MCF 10A (cell line): ENCODE measurements at regions not wholly inside any gene's neighbourhood (a gene's known extent, or its start where the extent isn't known, plus 50 kb on each side); places are given as distances from the start of the nearest gene placed in this dataset.
"Not testable (repeated sequence)": the region's sequence is repeated elsewhere in the genome, so short reads cannot be mapped to it uniquely, and the experiment has no call there.

Experiments used
- BruUV-seq: library from RNA; stranded (reverse); fragments of 400-500 nt; replicated peaks from 2 replicates; lab custom pipeline; 2021; lab: Mats Ljungman, UMichigan
- CTCF ChIA-PET: fragments of 300-600 bp; sonication (Branson Sonifier 250); formaldehyde crosslinking; extraction: SDS; loops from one replicate; lab custom pipeline; 2021; ENCODE audit warnings: antibody characterized with exemption, inconsistent platforms; lab: Yijun Ruan, JAX
- POLR2A ChIA-PET: fragments of 300-600, 350-650 bp; sonication (Branson Sonifier 250); formaldehyde crosslinking; extraction: SDS; loops from one replicate; lab custom pipeline; 2020; ENCODE audit warnings: antibody characterized with exemption, inconsistent platforms; lab: Yijun Ruan, JAX
- DNase-seq: peaks from one replicate; pipeline ENCODE4 v3.0.0-alpha.2; 2018; ENCODE audit not compliant: unreplicated experiment
- H3K27ac Mint-ChIP-seq: one replicate; pipeline ENCODE4 v1.8.0; 2022; ENCODE audit warnings: mild to moderate bottlenecking, low read depth, mixed read lengths; ENCODE audit not compliant: unreplicated experiment
- H3K27me3 Mint-ChIP-seq: one replicate; pipeline ENCODE4 v1.8.0; 2022; ENCODE audit warnings: mixed read lengths; ENCODE audit not compliant: insufficient read depth, unreplicated experiment
- H3K36me3 Mint-ChIP-seq: one replicate; pipeline ENCODE4 v1.8.0; 2022; ENCODE audit warnings: mild to moderate bottlenecking, moderate library complexity, mixed read lengths; ENCODE audit not compliant: insufficient read depth, unreplicated experiment
- H3K4me1 Mint-ChIP-seq: one replicate; pipeline ENCODE4 v1.8.0; 2022; ENCODE audit warnings: mixed read lengths; ENCODE audit not compliant: insufficient read depth, unreplicated experiment
- H3K4me3 Mint-ChIP-seq: one replicate; pipeline ENCODE4 v1.8.0; 2022; ENCODE audit warnings: mild to moderate bottlenecking, moderate library complexity, mixed read lengths; ENCODE audit not compliant: unreplicated experiment
- H3K9me3 Mint-ChIP-seq: one replicate; pipeline ENCODE4 v1.8.0; 2022; ENCODE audit warnings: mixed read lengths; ENCODE audit not compliant: unreplicated experiment
- intact Hi-C: fragments of 100-400 bp; cut with micrococcal nuclease; formaldehyde crosslinking; loops from 2 replicates; pipeline ENCODE4 v1.14.1; 2022
- TF ChIP-seq, protein P1 (sequence below): fragments of 200-600 bp; IDR thresholded peaks from one replicate; pipeline ENCODE4 v1.8.0; 2022; ENCODE audit warnings: antibody characterized with exemption, mild to moderate bottlenecking; ENCODE audit not compliant: unreplicated experiment

DNA sequence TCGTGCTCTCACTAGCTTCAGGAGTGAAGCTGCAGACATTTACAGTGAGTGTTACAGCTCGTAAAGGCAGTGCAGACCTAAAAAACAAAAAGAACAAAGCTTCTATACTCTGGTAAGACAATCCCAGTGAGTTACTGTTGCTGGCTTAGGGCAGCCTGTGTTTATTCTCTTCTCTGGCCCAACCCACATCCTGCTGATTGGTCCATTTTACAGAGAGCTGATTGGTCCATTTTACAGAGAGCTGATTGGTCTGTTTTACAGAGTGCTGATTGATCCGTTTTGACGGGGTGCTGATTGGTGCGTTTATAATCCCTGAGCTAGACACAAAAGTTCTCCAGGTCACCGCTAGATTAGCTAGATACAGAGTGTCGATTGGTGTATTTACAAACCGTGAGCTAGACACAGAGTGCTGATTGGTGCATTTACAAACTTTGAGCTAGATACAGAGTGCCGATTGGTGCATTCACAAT is 158.0 kb downstream of the KLRB1 start:
- H3K9me3 Mint-ChIP-seq, intact Hi-C loops, H3K27ac Mint-ChIP-seq, BruUV-seq, POLR2A ChIA-PET, DNase-seq, H3K27me3 Mint-ChIP-seq: not testable (repeated sequence)
- CTCF ChIA-PET = interaction anchor here (0.6 to 1.4 kb wide), 6 partner anchors 72 to 768 kb away, joined by 3 read pairs; no protein-coding TSS in a partner anchor
- H3K36me3 Mint-ChIP-seq = peaks cover 12% of the 10 kb centered on the region
- peak overlapping the region; percentile 96 for H3K4me3 Mint-ChIP-seq
- peaks cover 13% of the 10 kb centered on the region for H3K4me1 Mint-ChIP-seq

DNA sequence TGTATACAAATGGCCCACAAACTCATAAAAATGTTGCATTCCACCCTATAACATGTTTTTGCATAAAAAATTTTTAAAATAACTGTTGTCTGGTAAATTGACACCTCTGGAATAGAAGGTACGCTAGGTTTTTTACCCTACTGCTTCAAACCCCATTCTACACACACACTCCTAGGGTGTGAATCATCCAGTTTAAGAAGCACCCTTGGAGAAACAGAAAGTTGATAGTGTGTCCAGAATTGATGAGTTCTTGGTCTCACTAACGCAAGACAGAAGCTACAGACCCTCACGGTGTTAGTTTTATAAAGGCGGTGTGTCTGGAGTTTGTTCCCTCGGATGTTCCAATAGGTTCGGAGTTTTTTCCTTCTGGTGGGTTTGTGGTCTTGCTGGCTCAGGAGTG is 158.5 kb downstream of the KLRB1 start:
- Mint-ChIP-seq H3K4me3 (peak overlapping the region; percentile 96), H3K27ac (peak overlapping the region; percentile 88), H3K4me1 (peaks cover 9% of the 10 kb centered on the region), H3K9me3 (no peaks in the 10 kb centered on the region), H3K36me3 (peaks cover 12% of the 10 kb centered on the region), H3K27me3 (no peaks in the 10 kb centered on the region)
- TF ChIP-seq, protein P1, sequence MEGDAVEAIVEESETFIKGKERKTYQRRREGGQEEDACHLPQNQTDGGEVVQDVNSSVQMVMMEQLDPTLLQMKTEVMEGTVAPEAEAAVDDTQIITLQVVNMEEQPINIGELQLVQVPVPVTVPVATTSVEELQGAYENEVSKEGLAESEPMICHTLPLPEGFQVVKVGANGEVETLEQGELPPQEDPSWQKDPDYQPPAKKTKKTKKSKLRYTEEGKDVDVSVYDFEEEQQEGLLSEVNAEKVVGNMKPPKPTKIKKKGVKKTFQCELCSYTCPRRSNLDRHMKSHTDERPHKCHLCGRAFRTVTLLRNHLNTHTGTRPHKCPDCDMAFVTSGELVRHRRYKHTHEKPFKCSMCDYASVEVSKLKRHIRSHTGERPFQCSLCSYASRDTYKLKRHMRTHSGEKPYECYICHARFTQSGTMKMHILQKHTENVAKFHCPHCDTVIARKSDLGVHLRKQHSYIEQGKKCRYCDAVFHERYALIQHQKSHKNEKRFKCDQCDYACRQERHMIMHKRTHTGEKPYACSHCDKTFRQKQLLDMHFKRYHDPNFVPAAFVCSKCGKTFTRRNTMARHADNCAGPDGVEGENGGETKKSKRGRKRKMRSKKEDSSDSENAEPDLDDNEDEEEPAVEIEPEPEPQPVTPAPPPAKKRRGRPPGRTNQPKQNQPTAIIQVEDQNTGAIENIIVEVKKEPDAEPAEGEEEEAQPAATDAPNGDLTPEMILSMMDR = no peak
- no TSS peak for BruUV-seq
- intact Hi-C loops = no loop called here
- CTCF ChIA-PET = interaction anchor here (0.6 to 1.4 kb wide), 5 partner anchors 71 to 385 kb away, joined by 3 read pairs; no protein-coding TSS in a partner anchor
- no peak for DNase-seq
- POLR2A ChIA-PET = interaction anchor here (0.7 kb wide), 1 partner anchor 774 kb away, joined by 5 read pairs; no protein-coding TSS in a partner anchor

DNA sequence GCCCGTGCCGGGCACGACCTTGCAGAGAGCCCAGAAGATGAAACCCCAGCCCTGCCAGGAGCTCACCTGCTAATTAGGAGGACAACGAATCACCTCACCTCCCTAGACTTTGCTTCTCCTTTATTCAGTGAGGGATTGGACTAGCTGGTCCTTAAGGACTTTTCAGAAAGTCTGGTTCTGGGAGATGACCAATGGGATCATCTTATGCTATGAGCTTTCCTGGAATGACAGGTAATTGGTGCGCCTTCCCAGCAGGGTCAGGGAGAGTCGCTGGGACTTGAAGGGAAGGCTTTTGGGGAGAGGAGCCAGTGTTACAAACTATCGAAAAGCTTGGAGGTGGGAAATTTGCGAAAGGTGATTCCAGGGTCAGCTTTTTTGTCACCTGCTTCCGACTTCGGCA is 159.1 kb downstream of the KLRB1 start:
- ChIA-PET POLR2A (interaction anchor here (0.7 to 1.2 kb wide), 2 partner anchors 102 to 773 kb away, joined by 3 to 5 read pairs; no protein-coding TSS in a partner anchor), CTCF (interaction anchor here (0.6 kb wide), 1 partner anchor 197 kb away, joined by 3 read pairs; no protein-coding TSS in a partner anchor)
- intact Hi-C loops, H3K27me3 Mint-ChIP-seq, H3K4me1 Mint-ChIP-seq, H3K9me3 Mint-ChIP-seq: not testable (repeated sequence)
- BruUV-seq = TSS peak; percentile 65
- peaks cover 12% of the 10 kb centered on the region for H3K36me3 Mint-ChIP-seq
- DNase-seq = peak; percentile 28
- H3K27ac Mint-ChIP-seq = peak overlapping the region; percentile 88
- peak overlapping the region; percentile 96 for H3K4me3 Mint-ChIP-seq

DNA sequence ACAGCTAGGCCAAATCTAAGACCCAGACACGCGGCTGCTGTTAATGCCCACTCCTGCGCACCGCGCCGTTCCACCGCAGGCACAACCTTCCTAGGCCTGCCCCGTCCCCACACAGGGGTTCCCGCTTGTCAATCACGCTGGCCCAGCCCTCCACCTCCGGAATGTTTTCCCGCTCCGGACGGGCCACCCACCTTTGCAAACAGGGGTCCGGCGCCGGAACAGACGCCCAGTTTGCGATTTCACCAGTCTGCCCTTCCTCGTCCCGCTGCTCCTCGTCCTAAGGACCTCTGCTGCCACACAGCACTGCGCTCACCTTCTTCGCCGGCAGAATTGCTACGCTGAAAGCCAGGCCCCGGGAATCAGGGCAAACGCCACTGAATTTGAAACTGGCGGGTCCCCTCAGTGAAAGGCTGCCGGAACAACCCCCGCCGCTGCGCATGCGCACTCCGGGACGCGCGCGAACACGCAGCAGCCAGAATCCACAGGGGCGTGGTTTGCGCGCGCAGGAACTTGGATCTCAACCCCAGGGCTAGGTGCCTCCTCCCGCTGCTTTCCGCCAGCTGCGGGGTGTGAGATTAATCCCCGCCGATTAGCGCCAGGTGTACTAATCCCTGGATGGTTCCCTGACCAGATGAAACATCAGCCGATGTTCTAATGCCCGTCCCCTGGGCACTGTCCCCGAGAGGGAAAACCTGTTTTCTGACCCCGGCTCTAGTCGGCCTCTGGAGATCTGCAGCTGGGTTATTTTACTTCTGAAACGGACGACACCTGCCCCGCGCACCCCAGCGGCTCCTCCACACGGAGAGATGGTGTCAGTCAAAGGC is 159.7 kb downstream of the KLRB1 start:
- CTCF ChIA-PET, H3K9me3 Mint-ChIP-seq, intact Hi-C loops, H3K4me1 Mint-ChIP-seq, H3K27me3 Mint-ChIP-seq, BruUV-seq: not testable (repeated sequence)
- peak overlapping the region; percentile 88 for H3K27ac Mint-ChIP-seq
- peaks cover 12% of the 10 kb centered on the region for H3K36me3 Mint-ChIP-seq
- peak overlapping the region; percentile 96 for H3K4me3 Mint-ChIP-seq
- peak; percentile 83 for DNase-seq
- POLR2A ChIA-PET = interaction anchor here (0.7 to 1.2 kb wide), 2 partner anchors 101 to 773 kb away, joined by 3 to 5 read pairs; no protein-coding TSS in a partner anchor

DNA sequence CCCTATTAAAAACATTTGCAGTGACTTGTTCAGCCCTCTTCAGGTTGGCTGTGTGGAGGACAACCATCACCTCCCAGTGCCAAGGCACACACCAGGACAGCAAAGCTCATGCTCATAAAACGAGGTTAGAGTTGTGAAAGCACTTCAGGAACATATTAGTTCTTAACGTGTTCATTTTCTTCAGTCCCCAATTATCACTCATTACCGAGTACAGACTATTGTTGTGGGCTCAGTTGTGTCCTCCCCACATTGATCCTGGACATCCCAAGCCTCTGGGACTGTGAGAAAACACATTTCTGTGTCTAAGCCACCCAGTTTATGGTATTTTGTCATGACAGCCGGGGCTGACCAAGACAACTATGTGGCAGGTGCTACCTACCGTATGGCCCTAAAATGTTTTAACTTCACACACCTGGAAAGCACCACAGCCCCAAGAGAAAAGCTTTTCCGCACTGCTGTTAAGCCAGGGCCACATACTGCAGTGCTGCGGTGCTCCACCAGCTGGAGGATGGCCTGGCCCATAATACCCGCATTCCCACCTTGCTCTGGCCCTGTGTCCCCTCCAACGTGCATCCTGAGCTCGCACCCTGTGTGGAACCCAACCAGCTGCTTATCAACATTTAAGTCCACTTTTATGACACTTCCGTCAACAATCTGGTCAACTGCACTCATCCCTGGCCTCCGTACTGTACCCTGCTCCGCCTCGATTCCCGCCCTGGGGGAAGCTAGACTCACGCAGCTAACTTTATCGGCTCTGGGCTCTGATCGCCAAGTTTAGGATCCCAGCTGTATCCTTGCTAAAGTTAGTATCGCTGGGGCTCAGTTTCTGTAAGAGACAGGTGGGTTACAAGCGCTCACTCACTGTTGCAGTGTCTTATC is 160.6 kb downstream of the KLRB1 start:
- CTCF ChIA-PET, POLR2A ChIA-PET, DNase-seq, intact Hi-C loops, BruUV-seq, H3K4me1 Mint-ChIP-seq, H3K27ac Mint-ChIP-seq, H3K9me3 Mint-ChIP-seq, H3K27me3 Mint-ChIP-seq: not testable (repeated sequence)
- peak overlapping the region; percentile 96 for H3K4me3 Mint-ChIP-seq
- H3K36me3 Mint-ChIP-seq = peaks cover 12% of the 10 kb centered on the region

DNA sequence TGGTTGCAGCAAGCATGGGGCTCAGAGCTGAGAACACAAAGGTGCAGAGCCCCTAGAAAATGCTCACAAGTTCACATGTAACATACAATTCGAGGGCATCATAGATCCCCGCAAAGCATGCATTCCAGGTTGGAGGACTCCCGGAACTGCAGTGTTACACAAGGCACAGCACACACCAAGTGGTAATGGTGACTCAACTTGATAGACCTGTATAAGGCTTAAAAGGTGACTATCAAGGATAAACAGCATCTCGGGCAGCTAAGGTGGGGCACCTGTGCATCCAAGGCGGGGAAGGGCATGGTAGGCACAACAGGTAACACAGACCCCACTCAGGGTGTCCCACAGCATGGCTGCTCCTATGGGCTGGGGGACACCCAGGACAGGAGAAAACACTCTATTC is 167.3 kb downstream of the KLRB1 start:
- POLR2A ChIA-PET, intact Hi-C loops, H3K27ac Mint-ChIP-seq, H3K4me1 Mint-ChIP-seq, H3K27me3 Mint-ChIP-seq, H3K9me3 Mint-ChIP-seq, H3K36me3 Mint-ChIP-seq, H3K4me3 Mint-ChIP-seq, DNase-seq, CTCF ChIA-PET, BruUV-seq: not testable (repeated sequence)

DNA sequence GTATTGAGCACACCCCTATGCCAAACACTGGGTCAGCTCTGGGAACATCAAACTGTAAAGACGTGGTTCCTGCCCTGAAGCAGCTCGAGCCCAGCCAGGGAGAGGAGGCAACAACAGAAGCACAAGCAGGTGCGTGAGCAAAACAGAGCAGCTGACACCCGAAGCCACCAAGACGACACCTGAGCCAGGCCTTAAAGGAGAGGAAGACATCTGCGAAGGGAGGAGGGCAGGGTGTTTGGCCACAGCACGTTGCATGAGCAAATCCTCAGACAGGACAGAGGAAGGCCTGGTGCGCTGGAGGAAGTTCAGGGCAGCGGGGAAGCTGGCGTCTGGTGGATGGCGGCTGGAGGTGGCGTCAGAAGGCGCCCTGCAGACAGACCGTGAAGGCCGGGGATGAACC is 172.0 kb downstream of the KLRB1 start:
- POLR2A ChIA-PET, BruUV-seq: not testable (repeated sequence)

DNA sequence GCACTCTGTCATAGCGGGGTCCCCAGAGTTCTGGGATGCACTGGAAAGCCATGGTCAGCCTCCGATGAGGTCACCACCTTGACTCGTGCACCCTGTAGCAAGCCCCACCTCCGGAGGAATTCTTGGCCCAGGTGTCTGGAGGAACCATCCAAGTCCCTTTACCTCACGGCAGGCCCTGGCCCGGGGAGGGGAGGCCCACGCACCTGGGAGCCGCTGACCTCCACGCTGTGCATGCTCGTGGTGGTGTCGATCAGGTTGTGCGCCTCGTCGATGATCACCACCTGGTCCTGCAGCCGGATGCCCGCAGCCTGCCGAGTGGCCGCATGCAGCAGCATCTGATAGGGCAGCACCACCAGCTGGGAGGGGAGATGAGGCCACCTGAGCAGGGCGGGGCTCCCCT is 177.3 kb downstream of the KLRB1 start:
- BruUV-seq, H3K4me1 Mint-ChIP-seq, H3K27me3 Mint-ChIP-seq, H3K36me3 Mint-ChIP-seq, H3K27ac Mint-ChIP-seq, DNase-seq, POLR2A ChIA-PET, intact Hi-C loops, CTCF ChIA-PET, H3K4me3 Mint-ChIP-seq, H3K9me3 Mint-ChIP-seq: not testable (repeated sequence)

More for the DNA sequence above, 172.0 kb downstream of the KLRB1 start:
- DNase-seq, H3K4me1 Mint-ChIP-seq, H3K9me3 Mint-ChIP-seq, intact Hi-C loops, H3K36me3 Mint-ChIP-seq, H3K27ac Mint-ChIP-seq, CTCF ChIA-PET, H3K4me3 Mint-ChIP-seq, H3K27me3 Mint-ChIP-seq: not testable (repeated sequence)
